Left lung (tissue), 4 donors: ENCODE measurements at regions not wholly inside any gene's neighbourhood (a gene's known extent, or its start where the extent isn't known, plus 50 kb on each side); places are given as distances from the start of the nearest gene placed in this dataset.

ENCODE experiments used
- ATAC-seq: fragments of 200-7000 bp; cut with Tn5 transposase; one replicate; pipeline ENCODE4 v1.9.1; 2020; ENCODE audit warnings: moderate library complexity
- DNase-seq, 4 donors: peaks; one replicate each; pipeline ENCODE4 v3.0.0-alpha.2; 2013 to 2020
- H3K27ac ChIP-seq, 2 donors: fragments of 200-600 bp; sonication (generic) in 1 of 2; one replicate each; pipeline versions ENCODE4 v1.5.0 to v1.8.0; 2020 to 2021
- H3K27me3 ChIP-seq, 2 donors: fragments of 200-600 bp; sonication (generic) in 1 of 2; one replicate each; pipeline versions ENCODE4 v1.5.0 to v1.8.0; 2020 to 2021
- H3K36me3 ChIP-seq, 2 donors: fragments of 200-600 bp; sonication (generic) in 1 of 2; one replicate each; pipeline versions ENCODE4 v1.5.0 to v1.8.0; 2020 to 2021
- H3K4me1 ChIP-seq, 2 donors: fragments of 200-600 bp; one replicate each; pipeline ENCODE4 v1.8.0; 2021
- H3K4me3 ChIP-seq, 2 donors: fragments of 200-600 bp; sonication (generic) in 1 of 2; one replicate each; pipeline versions ENCODE4 v1.5.0 to v1.8.0; 2020 to 2021; ENCODE audit warnings: mild to moderate bottlenecking in 1 of 2
- H3K9me3 ChIP-seq, 2 donors: fragments of 200-600 bp; sonication (generic) in 1 of 2; one replicate each; pipeline versions ENCODE4 v1.5.0 to v1.8.0; 2020 to 2021
- CTCF ChIP-seq, 2 donors: fragments of 200-600 bp; sonication (generic) in 1 of 2; IDR thresholded peaks; one replicate each; pipeline versions ENCODE4 v1.5.0 to v1.8.0; 2021; ENCODE audit warnings: antibody characterized with exemption in 2 of 2
- intact Hi-C, 2 donors: fragments of 100-400 bp; cut with DNase I; formaldehyde crosslinking; loops; one replicate each; pipeline versions ENCODE4 v1.11.2 to v1.14.2; 2022
- donor health status: DM: no; HTN: yes; CAD: no.
- donor health status: DM: no; HTN: no; CAD: no.

DNA sequence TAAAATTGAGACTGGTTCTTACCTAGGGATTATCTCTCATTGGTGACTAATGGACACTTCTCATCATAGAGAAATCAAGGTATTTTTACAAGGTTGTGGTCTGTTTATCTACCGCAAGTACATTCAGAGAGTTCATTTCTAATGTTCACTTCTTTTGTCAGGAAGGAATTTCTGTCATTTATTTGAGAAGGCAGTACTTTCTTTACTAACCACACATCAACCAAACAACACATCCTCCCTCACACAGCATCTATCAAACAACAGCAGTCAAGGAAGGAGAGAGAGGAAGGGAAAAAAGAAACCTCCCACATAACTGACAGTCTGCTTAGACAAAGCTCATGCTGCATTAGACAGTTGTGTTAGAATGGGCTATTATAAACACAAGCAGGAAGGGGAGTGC, 182.3 kb upstream of the KLF12 start:
- Histone ChIP-seq H3K27ac (no peak overlapping the region), H3K27me3 (no peaks in the 10 kb centered on the region), H3K4me1 (no peaks in the 10 kb centered on the region), H3K36me3 (no peaks in the 10 kb centered on the region), H3K9me3 (no peaks in the 10 kb centered on the region), H3K4me3 (no peak overlapping the region)
- DNase-seq: no peak
- no peak for ATAC-seq
- no peak for TF ChIP-seq CTCF (IDR thresholded peaks at IDR 0.05)
- intact Hi-C loops: no loop called here

DNA sequence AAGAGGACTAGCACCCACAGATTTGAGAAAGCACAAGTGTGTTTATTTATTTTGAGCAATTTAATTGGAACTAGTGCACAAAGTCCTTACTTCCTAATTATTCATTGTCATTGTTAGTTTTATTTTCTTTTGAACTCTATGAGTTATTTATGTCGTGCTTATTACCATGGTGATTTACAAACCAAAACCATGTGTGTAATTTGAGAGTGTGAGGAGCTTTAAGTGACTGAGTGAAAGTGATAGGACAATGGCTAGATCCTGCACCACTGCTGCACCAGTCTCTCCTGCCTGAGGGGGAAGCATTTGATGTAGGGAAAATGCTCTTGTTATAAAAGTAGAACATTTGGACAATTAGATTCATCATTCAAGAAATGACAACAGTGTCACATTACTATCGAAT, 172.3 kb upstream of the KLF12 start:
- no peak overlapping the region for H3K4me3 ChIP-seq
- ATAC-seq (no peak), DNase-seq (peak in 1 of 4 donors; percentile 36)
- intact Hi-C loops: no loop called here
- TF ChIP-seq CTCF (IDR thresholded peaks at IDR 0.05): no peak
- H3K36me3 ChIP-seq: no peaks in the 10 kb centered on the region
- no peak overlapping the region for H3K27ac ChIP-seq
- no peaks in the 10 kb centered on the region for H3K9me3 ChIP-seq
- H3K4me1 ChIP-seq: no peaks in the 10 kb centered on the region
- no peaks in the 10 kb centered on the region for H3K27me3 ChIP-seq

GRCh38 chr13:74305876-74306275, 171.7 kb upstream of the KLF12 start:
- no peaks in the 10 kb centered on the region for H3K36me3 ChIP-seq
- H3K4me3 ChIP-seq: no peak overlapping the region
- H3K27ac ChIP-seq: no peak overlapping the region
- no peaks in the 10 kb centered on the region for H3K9me3 ChIP-seq
- H3K4me1 ChIP-seq: no peaks in the 10 kb centered on the region
- ATAC-seq (no peak), DNase-seq (no peak)
- TF ChIP-seq CTCF (IDR thresholded peaks at IDR 0.05): no peak
- no peaks in the 10 kb centered on the region for H3K27me3 ChIP-seq
- intact Hi-C loops: no loop called here

GRCh38 chr13:74301258-74301935, 167.2 kb upstream of the KLF12 start:
- no peak for DNase-seq

GRCh38 chr13:74300162-74300561, 166.0 kb upstream of the KLF12 start:
- TF ChIP-seq CTCF (IDR thresholded peaks at IDR 0.05): no peak
- Histone ChIP-seq H3K4me3 (no peak overlapping the region), H3K4me1 (no peaks in the 10 kb centered on the region), H3K27ac (no peak overlapping the region), H3K9me3 (no peaks in the 10 kb centered on the region), H3K27me3 (no peaks in the 10 kb centered on the region), H3K36me3 (no peaks in the 10 kb centered on the region)
- ATAC-seq (no peak), DNase-seq (no peak)
- intact Hi-C loops: no loop called here

More at GRCh38 chr13:74301258-74301935, 167.2 kb upstream of the KLF12 start:
- H3K27me3 ChIP-seq: no peaks in the 10 kb centered on the region
- ATAC-seq: no peak
- no peaks in the 10 kb centered on the region for H3K9me3 ChIP-seq
- H3K36me3 ChIP-seq: no peaks in the 10 kb centered on the region
- H3K4me3 ChIP-seq: no peak overlapping the region
- intact Hi-C loops: no loop called here
- no peaks in the 10 kb centered on the region for H3K4me1 ChIP-seq
- H3K27ac ChIP-seq: no peak overlapping the region
- TF ChIP-seq CTCF (IDR thresholded peaks at IDR 0.05): no peak
